Activated CD4-positive, alpha-beta memory T cell treated with anti-CD3 and anti-CD28 coated beads, Interleukin-2, amount 10 ng/mL, durations not matched to agents 7 days and 5 days (primary cell): ENCODE measurements at regions not wholly inside any gene's neighbourhood (a gene's known extent, or its start where the extent isn't known, plus 50 kb on each side); places are given as distances from the start of the nearest gene placed in this dataset.
"Not testable (repeated sequence)": the region's sequence is repeated elsewhere in the genome, so short reads cannot be mapped to it uniquely, and the experiment has no call there.

Source experiments
- CTCF ChIA-PET: fragments of 350-600 bp; sonication (Branson Sonifier 250); formaldehyde crosslinking; loops from one replicate; lab custom pipeline; 2021; ENCODE audit warnings: antibody characterized with exemption, inconsistent platforms; lab: Charles Lee
- POLR2A ChIA-PET: fragments of 350-600 bp; sonication (Branson Sonifier 250); formaldehyde crosslinking; loops from one replicate; lab custom pipeline; 2021; ENCODE audit warnings: antibody characterized with exemption; lab: Charles Lee
- DNase-seq: peaks from one replicate; pipeline ENCODE4 v3.0.0-alpha.2; 2020
- H3K27ac Mint-ChIP-seq: one replicate; pipeline ENCODE4 v1.8.0; 2021; ENCODE audit warnings: mild to moderate bottlenecking, mixed read lengths
- H3K27me3 Mint-ChIP-seq: one replicate; pipeline ENCODE4 v1.8.0; 2021; ENCODE audit warnings: mixed read lengths
- H3K36me3 Mint-ChIP-seq: one replicate; pipeline ENCODE4 v1.8.0; 2021; ENCODE audit warnings: low read depth, mixed read lengths
- H3K4me1 Mint-ChIP-seq: one replicate; pipeline ENCODE4 v1.8.0; 2021; ENCODE audit warnings: mixed read lengths
- H3K4me3 Mint-ChIP-seq: one replicate; pipeline ENCODE4 v1.8.0; 2021; ENCODE audit warnings: mild to moderate bottlenecking, mixed read lengths
- H3K9me3 Mint-ChIP-seq: one replicate; pipeline ENCODE4 v1.8.0; 2021; ENCODE audit warnings: mixed read lengths

DNA sequence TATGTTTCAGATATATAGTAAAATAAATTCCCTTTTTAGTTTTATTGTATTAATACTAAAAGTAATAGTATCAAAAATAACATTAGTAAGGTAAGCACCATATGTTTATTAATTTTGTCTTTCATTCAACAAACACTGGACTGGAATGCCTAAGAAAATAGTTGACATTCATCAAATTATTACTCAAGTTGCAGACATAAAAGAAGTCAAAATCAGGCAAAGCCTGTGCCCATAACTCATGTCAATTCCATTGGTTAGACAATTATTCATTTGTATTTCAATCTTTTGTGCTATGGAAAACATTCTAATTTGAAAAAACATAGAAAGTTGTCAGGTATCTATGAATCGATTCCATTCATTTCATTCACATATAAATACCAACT, 158.9 kb downstream of the CEMIP2 start:
- H3K27ac Mint-ChIP-seq, result no peak overlapping the region
- H3K4me3 Mint-ChIP-seq, result no peak overlapping the region
- H3K4me1 Mint-ChIP-seq, result no peaks in the 10 kb centered on the region
- ChIA-PET POLR2A (no interaction called here), CTCF (no interaction called here)
- H3K27me3 Mint-ChIP-seq, result peaks cover 8% of the 10 kb centered on the region
- H3K9me3 Mint-ChIP-seq, result peaks cover 3% of the 10 kb centered on the region
- no peak for DNase-seq
- no peaks in the 10 kb centered on the region for H3K36me3 Mint-ChIP-seq

DNA sequence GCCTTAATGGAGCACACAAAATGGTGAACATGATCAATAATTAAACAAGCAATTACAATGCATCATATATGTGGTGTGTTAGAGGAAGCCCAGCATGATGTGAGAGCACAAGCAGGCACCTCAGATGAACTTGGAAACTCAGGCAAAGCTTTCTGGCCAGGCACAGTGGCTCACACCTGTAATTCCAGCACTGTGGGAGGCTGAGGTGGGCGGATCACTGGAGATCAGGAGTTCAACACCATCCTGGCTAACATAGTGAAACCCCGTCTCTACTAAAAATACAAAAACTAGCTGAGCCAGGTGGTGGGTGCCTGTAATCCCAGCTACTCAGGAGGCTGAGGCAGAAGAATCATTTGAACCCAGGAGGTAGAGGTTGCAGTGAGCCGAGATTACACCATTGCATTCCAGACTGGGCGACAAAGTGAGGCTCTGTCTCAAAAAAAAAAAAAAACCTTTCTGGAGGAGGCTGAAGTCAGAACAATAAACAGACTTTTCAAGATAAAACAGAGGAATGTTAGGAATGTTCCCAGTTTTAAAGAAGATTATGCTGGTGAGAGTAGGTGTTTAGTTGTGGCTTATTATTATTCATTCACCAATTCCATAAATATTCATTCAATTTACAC, 159.4 kb downstream of the CEMIP2 start:
- Mint-ChIP-seq H3K4me3 (no peak overlapping the region), H3K9me3 (peaks cover 3% of the 10 kb centered on the region), H3K4me1 (no peaks in the 10 kb centered on the region), H3K27ac (no peak overlapping the region), H3K27me3 (peaks cover 8% of the 10 kb centered on the region), H3K36me3 (no peaks in the 10 kb centered on the region)
- ChIA-PET CTCF (no interaction called here), POLR2A (no interaction called here)
- DNase-seq, result no peak

DNA sequence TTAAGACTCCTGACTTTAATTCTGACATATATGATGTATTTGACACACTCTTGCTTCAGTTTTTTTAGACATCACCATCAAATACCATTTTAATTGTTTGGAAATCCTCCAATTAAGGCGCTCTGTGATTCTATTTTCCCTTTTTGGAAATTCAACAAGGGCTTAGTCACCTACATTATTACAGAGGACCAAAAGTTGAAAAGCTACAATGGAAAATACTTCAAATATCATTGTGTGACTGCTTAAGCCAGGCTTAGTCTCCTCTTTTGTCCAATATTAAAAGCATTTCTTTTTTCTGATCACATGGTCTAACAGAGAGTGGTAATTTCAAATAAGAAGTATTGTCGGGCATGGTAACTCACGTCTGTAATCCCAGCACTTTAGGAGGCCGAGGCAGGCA, 160.3 kb downstream of the CEMIP2 start:
- Mint-ChIP-seq H3K9me3 (peaks cover 3% of the 10 kb centered on the region), H3K4me3 (no peak overlapping the region), H3K4me1 (no peaks in the 10 kb centered on the region), H3K27ac (no peak overlapping the region), H3K27me3 (peaks cover 8% of the 10 kb centered on the region), H3K36me3 (no peaks in the 10 kb centered on the region)
- DNase-seq, result no peak
- ChIA-PET CTCF (no interaction called here), POLR2A (no interaction called here)

- H3K4me1 Mint-ChIP-seq, result no peaks in the 10 kb centered on the region
- no peak overlapping the region for H3K4me3 Mint-ChIP-seq
- peaks cover 8% of the 10 kb centered on the region for H3K27me3 Mint-ChIP-seq
- CTCF ChIA-PET, result interaction anchor here (0.9 kb wide), 1 partner anchor 109 kb away, joined by 3 read pairs; no protein-coding TSS in a partner anchor
- peaks cover 3% of the 10 kb centered on the region for H3K9me3 Mint-ChIP-seq
- POLR2A ChIA-PET, result no interaction called here
- no peaks in the 10 kb centered on the region for H3K36me3 Mint-ChIP-seq
- no peak for DNase-seq
- no peak overlapping the region for H3K27ac Mint-ChIP-seq
Observed at GRCh38 chr9:71607461-71607881, 160.8 kb downstream of the CEMIP2 start.

GRCh38 chr9:71604197-71605063, 163.9 kb downstream of the CEMIP2 start:
- H3K4me3 Mint-ChIP-seq, result no peak overlapping the region
- H3K27me3 Mint-ChIP-seq, result peaks cover 7% of the 10 kb centered on the region
- CTCF ChIA-PET, result interaction anchor here (0.6 to 4.4 kb wide), 31 partner anchors 9 to 435 kb away, joined by 3 to 56 read pairs (median 4); partner anchors contain the start of gene CEMIP2
- no peaks in the 10 kb centered on the region for H3K9me3 Mint-ChIP-seq
- no peaks in the 10 kb centered on the region for H3K4me1 Mint-ChIP-seq
- DNase-seq, result peak; percentile 85
- POLR2A ChIA-PET, result interaction anchor here (1.1 kb wide), 1 partner anchor 163 kb away, joined by 4 read pairs; no protein-coding TSS in a partner anchor
- no peaks in the 10 kb centered on the region for H3K36me3 Mint-ChIP-seq
- H3K27ac Mint-ChIP-seq, result no peak overlapping the region

DNA sequence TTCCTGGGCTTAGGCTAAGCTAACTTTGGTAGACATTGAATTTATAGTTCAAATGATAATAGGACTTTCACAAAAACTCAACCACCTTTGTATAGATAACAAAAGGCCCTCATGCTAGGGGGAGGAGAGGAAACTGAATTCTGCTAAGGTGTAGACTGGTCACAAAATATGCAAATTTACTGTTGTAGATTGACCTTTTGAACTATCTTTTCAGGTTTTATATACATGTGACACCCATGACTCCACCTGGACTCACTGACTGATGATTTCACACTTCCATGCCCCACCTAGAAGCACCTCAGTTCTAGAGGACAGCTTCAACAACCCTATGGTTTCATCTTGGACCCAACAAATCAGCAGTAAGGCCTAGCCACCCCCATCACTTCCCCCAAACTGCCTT, 165.7 kb downstream of the CEMIP2 start:
- Mint-ChIP-seq H3K4me1 (no peaks in the 10 kb centered on the region), H3K27me3 (peaks cover 8% of the 10 kb centered on the region), H3K27ac (no peak overlapping the region), H3K4me3 (no peak overlapping the region), H3K9me3 (no peaks in the 10 kb centered on the region), H3K36me3 (no peaks in the 10 kb centered on the region)
- no peak for DNase-seq
- ChIA-PET CTCF (interaction anchor here (1.3 to 4.4 kb wide), 2 partner anchors 113 to 166 kb away, joined by 4 to 56 read pairs; partner anchors contain the start of gene CEMIP2), POLR2A (no interaction called here)

DNA sequence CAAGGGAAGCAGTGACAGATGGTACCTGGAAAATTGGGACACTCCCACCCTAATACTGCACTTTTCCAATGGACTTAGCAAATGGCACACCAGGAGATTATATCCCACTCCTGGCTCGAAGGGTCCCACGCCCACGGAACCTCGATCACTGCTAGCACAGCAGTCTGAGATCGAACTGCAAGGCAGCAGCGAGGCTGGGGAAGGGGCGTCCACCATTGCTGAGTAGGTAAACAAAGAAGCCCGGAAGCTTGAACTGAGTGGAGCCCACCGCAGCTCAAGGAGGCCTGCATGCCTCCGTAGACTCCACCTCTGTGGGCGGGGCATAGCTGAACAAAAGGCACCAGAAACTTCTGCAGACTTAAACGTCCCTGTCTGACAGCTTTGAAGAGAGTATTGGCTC, 172.6 kb downstream of the CEMIP2 start:
- H3K27ac Mint-ChIP-seq, result not testable (repeated sequence)

GRCh38 chr9:71594541-71594940, 173.8 kb downstream of the CEMIP2 start:
- H3K4me3 Mint-ChIP-seq, result no peak overlapping the region
- H3K9me3 Mint-ChIP-seq, result no peaks in the 10 kb centered on the region
- no peak overlapping the region for H3K27ac Mint-ChIP-seq
- ChIA-PET POLR2A (no interaction called here), CTCF (no interaction called here)
- H3K4me1 Mint-ChIP-seq, result no peaks in the 10 kb centered on the region
- peaks cover 15% of the 10 kb centered on the region for H3K27me3 Mint-ChIP-seq
- DNase-seq, result no peak
- no peaks in the 10 kb centered on the region for H3K36me3 Mint-ChIP-seq

More for the DNA sequence above, 172.6 kb downstream of the CEMIP2 start:
- H3K9me3 Mint-ChIP-seq, H3K4me3 Mint-ChIP-seq, POLR2A ChIA-PET, DNase-seq, CTCF ChIA-PET, H3K4me1 Mint-ChIP-seq, H3K36me3 Mint-ChIP-seq: not testable (repeated sequence)
- peaks cover 20% of the 10 kb centered on the region for H3K27me3 Mint-ChIP-seq

DNA sequence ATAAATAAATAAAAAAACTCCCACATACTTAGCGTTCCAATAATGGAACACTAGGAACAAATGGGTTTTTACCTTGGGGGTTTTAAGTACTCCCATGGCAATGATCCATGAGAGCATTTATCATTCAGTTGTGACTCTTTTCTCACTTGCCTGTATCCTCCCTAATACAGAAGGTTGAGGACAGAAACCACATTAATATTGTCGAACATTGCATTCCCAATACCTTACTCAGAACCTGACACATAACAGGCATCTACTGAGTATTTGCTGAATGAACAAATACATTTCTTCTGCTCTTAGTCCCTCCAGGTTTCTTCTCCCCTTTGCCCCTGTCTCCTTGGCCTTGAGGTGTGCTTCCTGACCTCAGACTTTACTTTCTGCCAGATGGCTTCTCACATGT, 175.9 kb downstream of the CEMIP2 start:
- no peak overlapping the region for H3K4me3 Mint-ChIP-seq
- peaks cover 12% of the 10 kb centered on the region for H3K27me3 Mint-ChIP-seq
- DNase-seq, result no peak
- no peaks in the 10 kb centered on the region for H3K36me3 Mint-ChIP-seq
- no peaks in the 10 kb centered on the region for H3K4me1 Mint-ChIP-seq
- ChIA-PET POLR2A (no interaction called here), CTCF (no interaction called here)
- H3K9me3 Mint-ChIP-seq, result no peaks in the 10 kb centered on the region
- H3K27ac Mint-ChIP-seq, result no peak overlapping the region

DNA sequence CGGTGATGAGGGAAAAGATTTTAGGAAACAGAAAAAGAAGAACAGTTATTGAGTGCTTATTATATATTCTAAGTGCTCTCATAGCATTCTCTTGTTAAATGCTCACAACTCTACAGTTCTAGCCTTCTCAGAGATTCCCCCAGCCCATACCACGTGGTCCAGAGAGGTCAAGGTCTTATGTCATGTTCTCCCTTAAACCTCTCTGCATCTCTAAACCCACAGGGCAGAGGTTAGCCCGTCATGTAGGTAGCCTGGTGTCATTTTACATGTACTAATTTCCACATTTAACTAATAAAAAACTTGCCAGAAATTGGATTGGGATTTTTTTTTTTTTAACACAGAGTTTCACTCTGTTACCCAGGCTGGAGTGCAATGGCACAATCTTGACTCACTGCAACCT, 178.0 kb downstream of the CEMIP2 start:
- H3K4me1 Mint-ChIP-seq, result no peaks in the 10 kb centered on the region
- H3K9me3 Mint-ChIP-seq, result no peaks in the 10 kb centered on the region
- CTCF ChIA-PET, result interaction anchor here (1.0 kb wide), 1 partner anchor 15 kb away, joined by 3 read pairs; no protein-coding TSS in a partner anchor
- no peaks in the 10 kb centered on the region for H3K36me3 Mint-ChIP-seq
- no peak overlapping the region for H3K27ac Mint-ChIP-seq
- POLR2A ChIA-PET, result no interaction called here
- H3K4me3 Mint-ChIP-seq, result no peak overlapping the region
- H3K27me3 Mint-ChIP-seq, result peaks cover 12% of the 10 kb centered on the region
- DNase-seq, result no peak

- Mint-ChIP-seq H3K4me3 (no peak overlapping the region), H3K36me3 (no peaks in the 10 kb centered on the region)
- CTCF ChIA-PET, result no interaction called here
Observed at GRCh38 chr9:71589612-71590011, 178.7 kb downstream of the CEMIP2 start.

GRCh38 chr9:71587576-71588362, 180.5 kb downstream of the CEMIP2 start:
- Mint-ChIP-seq H3K27ac (no peak overlapping the region), H3K36me3 (no peaks in the 10 kb centered on the region), H3K4me1 (no peaks in the 10 kb centered on the region), H3K9me3 (no peaks in the 10 kb centered on the region), H3K27me3 (peaks cover 3% of the 10 kb centered on the region), H3K4me3 (no peak overlapping the region)
- CTCF ChIA-PET, result no interaction called here
- POLR2A ChIA-PET, result no interaction called here
- no peak for DNase-seq

More at GRCh38 chr9:71589612-71590011, 178.7 kb downstream of the CEMIP2 start:
- H3K4me1 Mint-ChIP-seq, result no peaks in the 10 kb centered on the region
- peaks cover 12% of the 10 kb centered on the region for H3K27me3 Mint-ChIP-seq
- no peaks in the 10 kb centered on the region for H3K9me3 Mint-ChIP-seq
- no peak for DNase-seq
- POLR2A ChIA-PET, result no interaction called here
- H3K27ac Mint-ChIP-seq, result no peak overlapping the region

GRCh38 chr9:71583792-71584191, 184.5 kb downstream of the CEMIP2 start:
- Mint-ChIP-seq H3K4me3 (no peak overlapping the region), H3K36me3 (no peaks in the 10 kb centered on the region), H3K4me1 (no peaks in the 10 kb centered on the region), H3K9me3 (no peaks in the 10 kb centered on the region), H3K27me3 (peaks cover 5% of the 10 kb centered on the region), H3K27ac (no peak overlapping the region)
- ChIA-PET POLR2A (no interaction called here), CTCF (interaction anchor here (0.9 kb wide), 1 partner anchor 22 kb away, joined by 3 read pairs; no protein-coding TSS in a partner anchor)
- DNase-seq, result no peak
